OCI-LY1 (cell line): ENCODE measurements at regions not wholly inside any gene's neighbourhood (a gene's known extent, or its start where the extent isn't known, plus 50 kb on each side); places are given as distances from the start of the nearest gene placed in this dataset.

ENCODE experiments used
- CTCF ChIP-seq: fragments of 200-600 bp; sonication (generic), shearing (Covaris generic); IDR thresholded peaks from 2 replicates; pipeline ENCODE4 v1.5.1; 2017; ENCODE audit warnings: mild to moderate bottlenecking, antibody characterized with exemption, low read length, moderate library complexity, mixed read lengths
- EZH2 ChIP-seq: fragments of 200-600 bp; sonication (generic), shearing (Covaris generic); IDR thresholded peaks from 2 replicates; pipeline ENCODE4 v1.8.0; 2017; ENCODE audit warnings: borderline replicate concordance, mixed run types, mild to moderate bottlenecking, antibody characterized with exemption, low read length, moderate library complexity, mixed read lengths

- TF ChIP-seq EZH2 = no peak
- TF ChIP-seq CTCF = no peak
Measured at GRCh38 chr1:112797224-112797623, 82.1 kb upstream of the PPM1J start.
